GM12878 (cell line): ENCODE measurements at regions not wholly inside any gene's neighbourhood (a gene's known extent, or its start where the extent isn't known, plus 50 kb on each side); places are given as distances from the start of the nearest gene placed in this dataset.

Source experiments
- ATF3 ChIP-seq: IDR thresholded peaks from 2 replicates; pipeline ENCODE4 v1.6.1; 2011; ENCODE audit warnings: low read depth, mild to moderate bottlenecking, low read length, moderate library complexity, borderline replicate concordance; ENCODE audit errors: extremely low read depth
- CBX5 ChIP-seq: sonication (generic); IDR thresholded peaks from 2 replicates; pipeline ENCODE4 v1.6.1; 2016; ENCODE audit warnings: low read depth, moderate library complexity, mild to moderate bottlenecking, inconsistent platforms
- CREM ChIP-seq: IDR thresholded peaks from 2 replicates; pipeline ENCODE4 v1.6.1; 2014; ENCODE audit warnings: antibody characterized with exemption, low read depth
- CTCF ChIP-seq, 3 experiments: IDR thresholded peaks in 2 of 3; conservative IDR thresholded peaks in 1 of 3; 2 replicates each; pipeline ENCODE4 v1.5.1; 2011; ENCODE audit warnings: low read depth in 3 of 3, low read length in 3 of 3, mild to moderate bottlenecking in 3 of 3, control low read depth in 2 of 3, moderate library complexity in 2 of 3, inconsistent platforms in 1 of 3, mixed read lengths in 1 of 3; ENCODE audit not compliant: control insufficient read depth in 2 of 3, insufficient read depth in 1 of 3; ENCODE audit errors: extremely low read depth in 1 of 3
- EZH2 ChIP-seq: IDR thresholded peaks from 2 replicates; pipeline ENCODE4 v1.6.1; 2012; ENCODE audit warnings: low read depth, mild to moderate bottlenecking, control low read depth, inconsistent platforms, low read length, borderline replicate concordance; ENCODE audit not compliant: control insufficient read depth
- GATAD2B ChIP-seq: fragments of 450-650 bp; conservative IDR thresholded peaks from 2 replicates; pipeline ENCODE4 v1.6.1; 2017; ENCODE audit warnings: low read depth, mild to moderate bottlenecking, moderate library complexity
- HDAC2 ChIP-seq: fragments of 200-600 bp; sonication (generic); IDR thresholded peaks from 2 replicates; pipeline ENCODE4 v1.6.1; 2017
- POLR2AphosphoS5 ChIP-seq: IDR thresholded peaks from 2 replicates; pipeline ENCODE4 v1.6.1; 2011; ENCODE audit warnings: mild to moderate bottlenecking, low read length, inconsistent platforms
- SIN3A ChIP-seq: IDR thresholded peaks from 2 replicates; pipeline ENCODE4 v1.6.1; 2012; ENCODE audit warnings: low read depth, low read length, improper control_type of control experiment
- SKIL ChIP-seq: fragments of 450-650 bp; IDR thresholded peaks from 2 replicates; pipeline ENCODE4 v1.6.1; 2017; ENCODE audit warnings: mild to moderate bottlenecking, low read depth, inconsistent platforms; ENCODE audit not compliant: poor library complexity, severe bottlenecking
- SMC3 ChIP-seq: IDR thresholded peaks from 2 replicates; pipeline ENCODE4 v1.6.1; 2011; ENCODE audit warnings: low read length, improper control_type of control experiment, borderline replicate concordance

GRCh38 chr3:159795681-159796175 is 192.9 kb upstream of the IL12A start:
- TF ChIP-seq SMC3 = no peak
- TF ChIP-seq HDAC2 = no peak
- TF ChIP-seq GATAD2B = no peak
- TF ChIP-seq EZH2 = no peak
- no peak for TF ChIP-seq CTCF (IDR thresholded peaks at IDR 0.05 in 2 of 3, conservative IDR thresholded peaks at IDR 0.05 in 1 of 3; ENCODE audit: control insufficient read depth in 2 of 3, extremely low read depth in 1 of 3, insufficient read depth in 1 of 3, low read depth in 3 of 3, low read length in 3 of 3)
- no peak for TF ChIP-seq POLR2AphosphoS5
- TF ChIP-seq ATF3 = no peak
- TF ChIP-seq SIN3A = no peak
- TF ChIP-seq SKIL = no peak
- no peak for TF ChIP-seq CBX5
- TF ChIP-seq CREM = no peak
